GM23338 (cell line): ENCODE measurements at regions not wholly inside any gene's neighbourhood (a gene's known extent, or its start where the extent isn't known, plus 50 kb on each side); places are given as distances from the start of the nearest gene placed in this dataset.

Experiments
- ATAC-seq: fragments of 200-7000 bp; cut with Tn5 transposase; 3 replicates; pipeline ENCODE4 v1.9.1; 2020
- DNase-seq: peaks from one replicate; pipeline ENCODE4 v3.0.0-alpha.2; 2015; ENCODE audit warnings: low spot score
- H2AFZ ChIP-seq: fragments of 200-600 bp; sonication (generic); 2 replicates; pipeline ENCODE4 v1.8.0; 2016; ENCODE audit warnings: antibody characterized with exemption, mild to moderate bottlenecking, moderate library complexity
- H3F3A ChIP-seq: fragments of 200-600 bp; sonication (generic); replicated peaks from 2 replicates; pipeline ENCODE4 v1.8.0; 2017; ENCODE audit warnings: antibody characterized with exemption, mixed run types, low read depth
- H3K27ac ChIP-seq: fragments of 200-600 bp; sonication (generic); 2 replicates; pipeline ENCODE4 v1.6.1; 2016; ENCODE audit warnings: low read depth
- H3K27me3 ChIP-seq: fragments of 200-600 bp; sonication (generic); 2 replicates; pipeline ENCODE4 v1.8.0; 2016; ENCODE audit warnings: mild to moderate bottlenecking, mixed run types, moderate library complexity; ENCODE audit not compliant: insufficient read depth
- H3K36me3 ChIP-seq: fragments of 200-600 bp; sonication (generic); 2 replicates; pipeline ENCODE4 v1.8.0; 2016; ENCODE audit warnings: mild to moderate bottlenecking; ENCODE audit not compliant: insufficient read depth
- H3K4me1 ChIP-seq: fragments of 200-600 bp; sonication (generic); 2 replicates; pipeline ENCODE4 v1.8.0; 2016; ENCODE audit warnings: mild to moderate bottlenecking, moderate library complexity; ENCODE audit not compliant: insufficient read depth
- H3K4me2 ChIP-seq: fragments of 200-600 bp; sonication (generic); 2 replicates; pipeline ENCODE4 v1.7.1; 2017; ENCODE audit warnings: mixed run types
- H3K4me3 ChIP-seq: fragments of 200-600 bp; sonication (generic); 2 replicates; pipeline ENCODE4 v1.6.1; 2016; ENCODE audit warnings: mixed run types
- H3K79me2 ChIP-seq: fragments of 200-600 bp; sonication (generic); replicated peaks from 2 replicates; pipeline ENCODE4 v1.8.0; 2017; ENCODE audit warnings: mild to moderate bottlenecking; ENCODE audit not compliant: insufficient read depth
- H3K9me2 ChIP-seq: fragments of 200-600 bp; sonication (generic); 2 replicates; pipeline ENCODE4 v1.8.0; 2017; ENCODE audit not compliant: insufficient read depth
- H4K20me1 ChIP-seq: fragments of 200-600 bp; sonication (generic); replicated peaks from 2 replicates; pipeline ENCODE4 v1.8.0; 2017; ENCODE audit warnings: mild to moderate bottlenecking; ENCODE audit not compliant: insufficient read depth
- H3K27ac Mint-ChIP-seq: 2 replicates; pipeline ENCODE4 v1.8.0; 2020; ENCODE audit warnings: inconsistent platforms, mild to moderate bottlenecking, moderate library complexity, mixed read lengths
- H3K27me3 Mint-ChIP-seq: 3 replicates; pipeline ENCODE4 v1.8.0; 2022; ENCODE audit warnings: low read depth, mild to moderate bottlenecking, moderate library complexity, mixed read lengths, inconsistent platforms; ENCODE audit not compliant: insufficient read depth, poor library complexity
- H3K36me3 Mint-ChIP-seq: 3 replicates; pipeline ENCODE4 v1.8.0; 2021; ENCODE audit warnings: low read depth, mild to moderate bottlenecking, inconsistent platforms, moderate library complexity, mixed read lengths
- H3K4me1 Mint-ChIP-seq: 3 replicates; pipeline ENCODE4 v1.8.0; 2020; ENCODE audit warnings: mild to moderate bottlenecking, inconsistent platforms, mixed read lengths
- H3K4me3 Mint-ChIP-seq: 3 replicates; pipeline ENCODE4 v1.8.0; 2021; ENCODE audit warnings: moderate library complexity, mild to moderate bottlenecking, inconsistent platforms, mixed read lengths
- H3K9me3 Mint-ChIP-seq: 3 replicates; pipeline ENCODE4 v1.8.0; 2020; ENCODE audit warnings: moderate library complexity, mild to moderate bottlenecking, inconsistent platforms, mixed read lengths
- CTCF ChIP-seq, 2 experiments: fragments of 200-600 bp in 1 of 2; sonication (generic) in 1 of 2; conservative IDR thresholded peaks; 2 replicates each; pipeline versions ENCODE4 v1.5.1 to v1.6.1; 2016 to 2017; ENCODE audit warnings: antibody characterized with exemption in 2 of 2, low read depth in 2 of 2, mild to moderate bottlenecking in 2 of 2, moderate library complexity in 1 of 2
- EZH2phosphoT487 ChIP-seq: fragments of 200-600 bp; sonication (generic); IDR thresholded peaks from one replicate; pipeline ENCODE4 v1.8.1; 2018; ENCODE audit warnings: antibody characterized with exemption; ENCODE audit not compliant: unreplicated experiment
- JUNB ChIP-seq: IDR thresholded peaks from one replicate; pipeline ENCODE4 v1.6.1; 2016; ENCODE audit warnings: antibody characterized with exemption; ENCODE audit not compliant: unreplicated experiment
- REST ChIP-seq: IDR thresholded peaks from one replicate; pipeline ENCODE4 v1.6.1; 2018; ENCODE audit warnings: antibody characterized with exemption; ENCODE audit not compliant: unreplicated experiment
- STAT1 ChIP-seq: IDR thresholded peaks from one replicate; pipeline ENCODE4 v1.6.1; 2016; ENCODE audit warnings: antibody characterized with exemption; ENCODE audit not compliant: unreplicated experiment

- DNase-seq (no peak), ATAC-seq (no peak)
- no peaks in the 10 kb centered on the region for H3K27me3 ChIP-seq
- no peak for TF ChIP-seq STAT1
- no peak for TF ChIP-seq REST
- TF ChIP-seq EZH2phosphoT487: no peak
- no peak for TF ChIP-seq JUNB
- H3K36me3 ChIP-seq: peaks cover 5% of the 10 kb centered on the region; the same call in 1 of the 2 replicates
- no peak overlapping the region for H3K4me2 ChIP-seq
- H3K9me3 Mint-ChIP-seq: no peaks in the 10 kb centered on the region; the same call in 2 of the 3 replicates
- H3K9me2 ChIP-seq: no peaks in the 10 kb centered on the region
- H3K27me3 Mint-ChIP-seq: peaks cover 12% of the 10 kb centered on the region
- H2AFZ ChIP-seq: no peak overlapping the region
- H4K20me1 ChIP-seq: peaks cover 12% of the 10 kb centered on the region
- no peak overlapping the region for H3K4me3 Mint-ChIP-seq
- 0 out of 2 replicates have a peak, but pooled peaks cover 2% of the 10 kb centered on the region for H3K79me2 ChIP-seq
- peaks cover 38% of the 10 kb centered on the region for H3K36me3 Mint-ChIP-seq
- H3K27ac ChIP-seq: no peak overlapping the region
- no peaks in the 10 kb centered on the region; the same call in 1 of the 2 replicates for H3K4me1 ChIP-seq
- H3K27ac Mint-ChIP-seq: no peak overlapping the region
- H3F3A ChIP-seq: 0 out of 2 replicates have a peak, but pooled peaks cover 4% of the 10 kb centered on the region
- no peak overlapping the region for H3K4me3 ChIP-seq
- peaks cover 32% of the 10 kb centered on the region for H3K4me1 Mint-ChIP-seq
Measured at GRCh38 chr12:124400124-124400523, 105.2 kb downstream of the RFLNA start.

- H3K4me3 ChIP-seq: no peak overlapping the region
- DNase-seq (peak; percentile 75), ATAC-seq (peak; percentile 50)
- H3K9me2 ChIP-seq: no peaks in the 10 kb centered on the region
- Mint-ChIP-seq H3K4me3 (no peak overlapping the region), H3K9me3 (no peaks in the 10 kb centered on the region; the same call in 2 of the 3 replicates), H3K4me1 (peaks cover 27% of the 10 kb centered on the region), H3K27me3 (peaks cover 10% of the 10 kb centered on the region), H3K36me3 (peaks cover 38% of the 10 kb centered on the region), H3K27ac (no peak overlapping the region)
- H3K4me2 ChIP-seq: no peak overlapping the region
- peaks cover 12% of the 10 kb centered on the region for H4K20me1 ChIP-seq
- H3F3A ChIP-seq: 0 out of 2 replicates have a peak, but pooled peaks cover 4% of the 10 kb centered on the region
- H3K79me2 ChIP-seq: 0 out of 2 replicates have a peak, but pooled peaks cover 2% of the 10 kb centered on the region
- no peak for TF ChIP-seq STAT1
- no peak for TF ChIP-seq REST
- peak; percentile 65 to 67 for TF ChIP-seq CTCF (conservative IDR thresholded peaks at IDR 0.05; ENCODE audit: low read depth in 2 of 2)
- H3K36me3 ChIP-seq: peaks cover 5% of the 10 kb centered on the region; the same call in 1 of the 2 replicates
- no peak overlapping the region for H2AFZ ChIP-seq
- H3K4me1 ChIP-seq: no peaks in the 10 kb centered on the region
- H3K27ac ChIP-seq: no peak overlapping the region
- no peaks in the 10 kb centered on the region for H3K27me3 ChIP-seq
Measured at GRCh38 chr12:124399622-124400021, 104.7 kb downstream of the RFLNA start.
